SK-N-MC (cell line): ENCODE measurements at regions not wholly inside any gene's neighbourhood (a gene's known extent, or its start where the extent isn't known, plus 50 kb on each side); places are given as distances from the start of the nearest gene placed in this dataset.

Experiments
- EZH2 ChIP-seq: fragments of 200-600 bp; sonication (generic); IDR thresholded peaks from one replicate; pipeline ENCODE4 v1.6.1; 2017; ENCODE audit warnings: antibody characterized with exemption
- FOXP2 ChIP-seq: optimal IDR thresholded peaks from 2 replicates; pipeline ENCODE3; 2011; ENCODE audit warnings: mild to moderate bottlenecking, moderate library complexity; ENCODE audit not compliant: insufficient read depth; ENCODE audit errors: extremely low read length, control extremely low read depth
- POLR2AphosphoS5 ChIP-seq: IDR thresholded peaks from 2 replicates; pipeline ENCODE4 v1.6.1; 2012; ENCODE audit warnings: mild to moderate bottlenecking, low read depth, low read length, borderline replicate concordance

DNA sequence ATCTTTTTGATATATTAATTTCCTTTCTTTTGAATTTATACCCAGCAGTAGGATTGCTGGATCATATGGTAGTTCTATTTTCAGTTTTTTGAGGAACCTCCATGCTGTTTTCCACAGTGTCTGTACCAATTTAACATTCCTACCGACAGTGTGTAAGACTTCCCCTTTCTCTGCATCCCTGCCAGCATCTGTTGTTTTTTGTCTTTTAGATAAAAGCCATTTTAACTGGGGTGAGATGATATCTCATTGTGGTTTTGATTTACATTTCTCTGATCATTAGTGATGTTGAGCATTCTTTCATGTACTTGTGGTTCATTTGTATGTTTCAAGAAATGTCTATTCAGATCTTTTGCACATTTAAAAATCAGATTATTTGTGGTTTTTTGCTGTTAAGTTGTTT, 62.4 kb upstream of the STUM start:
- TF ChIP-seq EZH2 (no peak), POLR2AphosphoS5 (no peak), FOXP2 (no peak)
